ENCODE measurements at regions not wholly inside any gene's neighbourhood (a gene's known extent, or its start where the extent isn't known, plus 50 kb on each side); places are given as distances from the start of the nearest gene placed in this dataset.
"Not testable (repeated sequence)": the region's sequence is repeated elsewhere in the genome, so short reads cannot be mapped to it uniquely, and the experiment has no call there.

GRCh38 chr15:95162967-95163531 lies 931.7 kb downstream of the MCTP2 start:
- in situ Hi-C loops (cut with HindIII; ENCODE audit: low sequenced_read_pairs), result no loop called here

GRCh38 chr15:95168152-95168551 lies 936.8 kb downstream of the MCTP2 start:
- in situ Hi-C loops (cut with HindIII; ENCODE audit: low sequenced_read_pairs), result no loop called here

GRCh38 chr15:95168951-95169431 lies 937.6 kb downstream of the MCTP2 start:
- in situ Hi-C loops (cut with HindIII; ENCODE audit: low sequenced_read_pairs), result no loop called here

- in situ Hi-C loops (cut with HindIII; ENCODE audit: low sequenced_read_pairs), result no loop called here
Observed at GRCh38 chr15:95169541-95170459, 938.4 kb downstream of the MCTP2 start.

- in situ Hi-C loops (cut with HindIII; ENCODE audit: low sequenced_read_pairs), result no loop called here
Observed at GRCh38 chr15:95170561-95171380, 939.4 kb downstream of the MCTP2 start.

- in situ Hi-C loops (cut with HindIII; ENCODE audit: low sequenced_read_pairs), result no loop called here
Observed at GRCh38 chr15:95171564-95171963, 940.2 kb downstream of the MCTP2 start.

GRCh38 chr15:95174301-95175259 lies 943.2 kb downstream of the MCTP2 start:
- in situ Hi-C loops (cut with HindIII; ENCODE audit: low sequenced_read_pairs), result no loop called here

- in situ Hi-C loops (cut with HindIII; ENCODE audit: low sequenced_read_pairs), result no loop called here
Observed at GRCh38 chr15:95175914-95176658, 944.7 kb downstream of the MCTP2 start.

GRCh38 chr15:95176794-95177577 lies 945.6 kb downstream of the MCTP2 start:
- in situ Hi-C loops (cut with HindIII; ENCODE audit: low sequenced_read_pairs), result no loop called here

- in situ Hi-C loops (cut with HindIII; ENCODE audit: low sequenced_read_pairs), result no loop called here
Observed at GRCh38 chr15:95180530-95180929, 949.2 kb downstream of the MCTP2 start.

- in situ Hi-C loops (cut with HindIII; ENCODE audit: low sequenced_read_pairs), result no loop called here
Observed at GRCh38 chr15:95182091-95182490, 950.7 kb downstream of the MCTP2 start.

- in situ Hi-C loops (cut with HindIII; ENCODE audit: low sequenced_read_pairs), result no loop called here
Observed at GRCh38 chr15:95192923-95193322, 961.6 kb downstream of the MCTP2 start.

- in situ Hi-C loops (cut with HindIII; ENCODE audit: low sequenced_read_pairs), result no loop called here
Observed at GRCh38 chr15:95194746-95195145, 963.4 kb downstream of the MCTP2 start.

GRCh38 chr15:95196176-95196915 lies 965.0 kb downstream of the MCTP2 start:
- in situ Hi-C loops (cut with HindIII; ENCODE audit: low sequenced_read_pairs), result no loop called here

GRCh38 chr15:95202569-95203349 lies 971.4 kb downstream of the MCTP2 start:
- in situ Hi-C loops (cut with HindIII; ENCODE audit: low sequenced_read_pairs), result no loop called here

GRCh38 chr15:95205077-95205476 lies 973.7 kb downstream of the MCTP2 start:
- in situ Hi-C loops (cut with HindIII; ENCODE audit: low sequenced_read_pairs), result no loop called here

GRCh38 chr15:95205830-95206229 lies 974.5 kb downstream of the MCTP2 start:
- in situ Hi-C loops (cut with HindIII; ENCODE audit: low sequenced_read_pairs), result not testable (repeated sequence)
